Activated naive CD8-positive, alpha-beta T cell (primary cell): ENCODE measurements at regions not wholly inside any gene's neighbourhood (a gene's known extent, or its start where the extent isn't known, plus 50 kb on each side); places are given as distances from the start of the nearest gene placed in this dataset.
"Not testable (repeated sequence)": the region's sequence is repeated elsewhere in the genome, so short reads cannot be mapped to it uniquely, and the experiment has no call there.

Experiments used
- H3K27ac Mint-ChIP-seq: one replicate; pipeline ENCODE4 v1.8.0; 2021; ENCODE audit warnings: mixed read lengths
- H3K27me3 Mint-ChIP-seq: one replicate; pipeline ENCODE4 v1.8.0; 2021; ENCODE audit warnings: mixed read lengths
- H3K36me3 Mint-ChIP-seq: one replicate; pipeline ENCODE4 v1.8.0; 2021; ENCODE audit warnings: mixed read lengths
- H3K4me1 Mint-ChIP-seq: one replicate; pipeline ENCODE4 v1.8.0; 2021; ENCODE audit warnings: low read depth, mixed read lengths
- H3K4me3 Mint-ChIP-seq: one replicate; pipeline ENCODE4 v1.8.0; 2021; ENCODE audit warnings: mild to moderate bottlenecking, mixed read lengths
- H3K9me3 Mint-ChIP-seq: one replicate; pipeline ENCODE4 v1.8.0; 2021; ENCODE audit warnings: low read depth, mixed read lengths

- H3K4me3 Mint-ChIP-seq, result no peak overlapping the region
- no peaks in the 10 kb centered on the region for H3K9me3 Mint-ChIP-seq
- H3K27ac Mint-ChIP-seq, result no peak overlapping the region
- H3K36me3 Mint-ChIP-seq, result no peaks in the 10 kb centered on the region
- no peaks in the 10 kb centered on the region for H3K4me1 Mint-ChIP-seq
- H3K27me3 Mint-ChIP-seq, result peaks cover 20% of the 10 kb centered on the region
Observed at GRCh38 chr1:38153066-38153777, 106.6 kb upstream of the POU3F1 start.

- Mint-ChIP-seq H3K4me3 (no peak overlapping the region), H3K9me3 (no peaks in the 10 kb centered on the region), H3K4me1 (no peaks in the 10 kb centered on the region), H3K36me3 (no peaks in the 10 kb centered on the region), H3K27me3 (peaks cover 17% of the 10 kb centered on the region), H3K27ac (no peak overlapping the region)
Observed at GRCh38 chr1:38152351-38153065, 105.9 kb upstream of the POU3F1 start.

- Mint-ChIP-seq H3K4me3 (no peak overlapping the region), H3K4me1 (no peaks in the 10 kb centered on the region)
Observed at GRCh38 chr1:38151399-38151798, 104.8 kb upstream of the POU3F1 start.

GRCh38 chr1:38146079-38146478 is 99.5 kb upstream of the POU3F1 start:
- H3K27me3 Mint-ChIP-seq, result peaks cover 28% of the 10 kb centered on the region
- H3K4me3 Mint-ChIP-seq, H3K9me3 Mint-ChIP-seq, H3K27ac Mint-ChIP-seq, H3K36me3 Mint-ChIP-seq, H3K4me1 Mint-ChIP-seq: not testable (repeated sequence)

More at GRCh38 chr1:38151399-38151798, 104.8 kb upstream of the POU3F1 start:
- H3K36me3 Mint-ChIP-seq, result no peaks in the 10 kb centered on the region
- no peak overlapping the region for H3K27ac Mint-ChIP-seq
- peaks cover 17% of the 10 kb centered on the region for H3K27me3 Mint-ChIP-seq
- no peaks in the 10 kb centered on the region for H3K9me3 Mint-ChIP-seq

GRCh38 chr1:38142606-38143005 is 96.0 kb upstream of the POU3F1 start:
- peaks cover 5% of the 10 kb centered on the region for H3K9me3 Mint-ChIP-seq
- H3K27ac Mint-ChIP-seq, result no peak overlapping the region
- peaks cover 4% of the 10 kb centered on the region for H3K36me3 Mint-ChIP-seq
- H3K4me3 Mint-ChIP-seq, result no peak overlapping the region
- no peaks in the 10 kb centered on the region for H3K4me1 Mint-ChIP-seq
- peaks cover 33% of the 10 kb centered on the region for H3K27me3 Mint-ChIP-seq

- no peak overlapping the region for H3K27ac Mint-ChIP-seq
- H3K36me3 Mint-ChIP-seq, result peaks cover 4% of the 10 kb centered on the region
- H3K4me3 Mint-ChIP-seq, result no peak overlapping the region
- H3K27me3 Mint-ChIP-seq, result peaks cover 34% of the 10 kb centered on the region
- H3K9me3 Mint-ChIP-seq, result peaks cover 5% of the 10 kb centered on the region
- H3K4me1 Mint-ChIP-seq, result no peaks in the 10 kb centered on the region
Observed at GRCh38 chr1:38141483-38141882, 94.9 kb upstream of the POU3F1 start.

GRCh38 chr1:38139738-38140487 is 93.3 kb upstream of the POU3F1 start:
- Mint-ChIP-seq H3K27me3 (peaks cover 43% of the 10 kb centered on the region), H3K4me3 (no peak overlapping the region), H3K4me1 (no peaks in the 10 kb centered on the region), H3K27ac (no peak overlapping the region), H3K36me3 (no peaks in the 10 kb centered on the region), H3K9me3 (no peaks in the 10 kb centered on the region)

GRCh38 chr1:38138498-38139233 is 92.1 kb upstream of the POU3F1 start:
- Mint-ChIP-seq H3K36me3 (no peaks in the 10 kb centered on the region), H3K4me1 (no peaks in the 10 kb centered on the region), H3K9me3 (no peaks in the 10 kb centered on the region), H3K27ac (no peak overlapping the region), H3K27me3 (peaks cover 42% of the 10 kb centered on the region), H3K4me3 (no peak overlapping the region)

GRCh38 chr1:38137164-38137563 is 90.6 kb upstream of the POU3F1 start:
- Mint-ChIP-seq H3K9me3 (no peaks in the 10 kb centered on the region), H3K27ac (no peak overlapping the region), H3K27me3 (peaks cover 33% of the 10 kb centered on the region), H3K4me1 (no peaks in the 10 kb centered on the region), H3K36me3 (no peaks in the 10 kb centered on the region), H3K4me3 (no peak overlapping the region)

GRCh38 chr1:38135625-38136414 is 89.2 kb upstream of the POU3F1 start:
- Mint-ChIP-seq H3K36me3 (no peaks in the 10 kb centered on the region), H3K4me3 (no peak overlapping the region), H3K4me1 (no peaks in the 10 kb centered on the region), H3K9me3 (no peaks in the 10 kb centered on the region), H3K27me3 (peaks cover 27% of the 10 kb centered on the region), H3K27ac (no peak overlapping the region)

GRCh38 chr1:38134294-38134755 is 87.7 kb upstream of the POU3F1 start:
- no peaks in the 10 kb centered on the region for H3K4me1 Mint-ChIP-seq
- no peaks in the 10 kb centered on the region for H3K9me3 Mint-ChIP-seq
- H3K4me3 Mint-ChIP-seq, result no peak overlapping the region
- no peaks in the 10 kb centered on the region for H3K36me3 Mint-ChIP-seq
- no peak overlapping the region for H3K27ac Mint-ChIP-seq
- H3K27me3 Mint-ChIP-seq, result peaks cover 24% of the 10 kb centered on the region

GRCh38 chr1:38133756-38134155 is 87.2 kb upstream of the POU3F1 start:
- H3K9me3 Mint-ChIP-seq, result no peaks in the 10 kb centered on the region
- H3K27me3 Mint-ChIP-seq, result peaks cover 24% of the 10 kb centered on the region
- no peaks in the 10 kb centered on the region for H3K36me3 Mint-ChIP-seq
- H3K4me3 Mint-ChIP-seq, result no peak overlapping the region
- no peaks in the 10 kb centered on the region for H3K4me1 Mint-ChIP-seq
- H3K27ac Mint-ChIP-seq, result no peak overlapping the region

GRCh38 chr1:38133304-38133703 is 86.7 kb upstream of the POU3F1 start:
- peaks cover 24% of the 10 kb centered on the region for H3K27me3 Mint-ChIP-seq
- no peaks in the 10 kb centered on the region for H3K4me1 Mint-ChIP-seq
- no peak overlapping the region for H3K4me3 Mint-ChIP-seq
- no peaks in the 10 kb centered on the region for H3K36me3 Mint-ChIP-seq
- H3K27ac Mint-ChIP-seq, result no peak overlapping the region
- no peaks in the 10 kb centered on the region for H3K9me3 Mint-ChIP-seq

GRCh38 chr1:38132681-38133080 is 86.1 kb upstream of the POU3F1 start:
- H3K36me3 Mint-ChIP-seq, result no peaks in the 10 kb centered on the region
- no peaks in the 10 kb centered on the region for H3K9me3 Mint-ChIP-seq
- no peak overlapping the region for H3K27ac Mint-ChIP-seq
- H3K4me3 Mint-ChIP-seq, result no peak overlapping the region
- H3K27me3 Mint-ChIP-seq, result peaks cover 21% of the 10 kb centered on the region
- no peaks in the 10 kb centered on the region for H3K4me1 Mint-ChIP-seq
